ENCODE measurements at regions not wholly inside any gene's neighbourhood (a gene's known extent, or its start where the extent isn't known, plus 50 kb on each side); places are given as distances from the start of the nearest gene placed in this dataset.
"Not testable (repeated sequence)": the region's sequence is repeated elsewhere in the genome, so short reads cannot be mapped to it uniquely, and the experiment has no call there.

- TF ChIP-seq CTCF, POLR2AphosphoS5, EP300 (IDR thresholded peaks at IDR 0.05): not testable (repeated sequence)
Observed at GRCh38 chr9:42697146-42697545, 513.7 kb downstream of the SPATA31A6 start.
